H7 (cell line): ENCODE measurements at regions not wholly inside any gene's neighbourhood (a gene's known extent, or its start where the extent isn't known, plus 50 kb on each side); places are given as distances from the start of the nearest gene placed in this dataset.
"Not testable (repeated sequence)": the region's sequence is repeated elsewhere in the genome, so short reads cannot be mapped to it uniquely, and the experiment has no call there.

Experiments
- DNase-seq: peaks from one replicate; pipeline ENCODE4 v3.0.0; 2012
- H3K27me3 ChIP-seq: 2 replicates; pipeline ENCODE4 v1.6.0; 2011; ENCODE audit warnings: mild to moderate bottlenecking, low read length; ENCODE audit not compliant: control insufficient read depth, insufficient read depth
- H3K36me3 ChIP-seq: replicated peaks from 2 replicates; pipeline ENCODE4 v1.5.1; 2011; ENCODE audit warnings: low read length; ENCODE audit not compliant: control insufficient read depth, insufficient read depth
- H3K4me3 ChIP-seq: 2 replicates; pipeline ENCODE4 v1.5.1; 2011; ENCODE audit warnings: low read depth, mild to moderate bottlenecking, control low read depth, low read length, moderate library complexity; ENCODE audit not compliant: insufficient read depth

GRCh38 chr6:119858901-119859300 is 509.3 kb upstream of the MAN1A1 start:
- no peak overlapping the region for H3K4me3 ChIP-seq
- H3K36me3 ChIP-seq = no peaks in the 10 kb centered on the region
- no peaks in the 10 kb centered on the region for H3K27me3 ChIP-seq
- no peak for DNase-seq

GRCh38 chr6:119856136-119856535 is 506.6 kb upstream of the MAN1A1 start:
- Histone ChIP-seq H3K27me3 (no peaks in the 10 kb centered on the region), H3K4me3 (no peak overlapping the region), H3K36me3 (no peaks in the 10 kb centered on the region)
- no peak for DNase-seq

- no peak for DNase-seq
- Histone ChIP-seq H3K36me3 (no peaks in the 10 kb centered on the region), H3K27me3 (no peaks in the 10 kb centered on the region), H3K4me3 (no peak overlapping the region)
These were observed 499.1 kb upstream of the MAN1A1 start for GRCh38 chr6:119848696-119849095.

GRCh38 chr6:119845161-119845560 is 495.6 kb upstream of the MAN1A1 start:
- DNase-seq = no peak
- H3K27me3 ChIP-seq = no peaks in the 10 kb centered on the region
- no peaks in the 10 kb centered on the region for H3K36me3 ChIP-seq
- no peak overlapping the region for H3K4me3 ChIP-seq

GRCh38 chr6:119844387-119844786 is 494.8 kb upstream of the MAN1A1 start:
- no peak for DNase-seq
- Histone ChIP-seq H3K27me3 (no peaks in the 10 kb centered on the region), H3K36me3 (no peaks in the 10 kb centered on the region), H3K4me3 (no peak overlapping the region)

GRCh38 chr6:119842191-119842590 is 492.6 kb upstream of the MAN1A1 start:
- no peak for DNase-seq
- Histone ChIP-seq H3K27me3 (no peaks in the 10 kb centered on the region), H3K4me3 (no peak overlapping the region), H3K36me3 (no peaks in the 10 kb centered on the region)

- DNase-seq = no peak
- H3K36me3 ChIP-seq = no peaks in the 10 kb centered on the region
- no peak overlapping the region for H3K4me3 ChIP-seq
- H3K27me3 ChIP-seq = no peaks in the 10 kb centered on the region
These were observed 488.5 kb upstream of the MAN1A1 start for GRCh38 chr6:119838043-119838442.

- H3K27me3 ChIP-seq = no peaks in the 10 kb centered on the region
- DNase-seq = no peak
- no peaks in the 10 kb centered on the region for H3K36me3 ChIP-seq
- no peak overlapping the region for H3K4me3 ChIP-seq
These were observed 484.9 kb upstream of the MAN1A1 start for GRCh38 chr6:119834418-119834817.

GRCh38 chr6:119832411-119832810 is 482.9 kb upstream of the MAN1A1 start:
- H3K36me3 ChIP-seq = no peaks in the 10 kb centered on the region
- H3K4me3 ChIP-seq = no peak overlapping the region
- DNase-seq = no peak
- H3K27me3 ChIP-seq = no peaks in the 10 kb centered on the region

GRCh38 chr6:119830494-119831295 is 481.1 kb upstream of the MAN1A1 start:
- DNase-seq = no peak
- no peak overlapping the region for H3K4me3 ChIP-seq
- no peaks in the 10 kb centered on the region for H3K27me3 ChIP-seq
- H3K36me3 ChIP-seq = no peaks in the 10 kb centered on the region

GRCh38 chr6:119830069-119830468 is 480.5 kb upstream of the MAN1A1 start:
- H3K27me3 ChIP-seq = no peaks in the 10 kb centered on the region
- no peak overlapping the region for H3K4me3 ChIP-seq
- no peaks in the 10 kb centered on the region for H3K36me3 ChIP-seq
- DNase-seq = no peak

- H3K36me3 ChIP-seq, H3K4me3 ChIP-seq, H3K27me3 ChIP-seq, DNase-seq: not testable (repeated sequence)
These were observed 479.9 kb upstream of the MAN1A1 start for GRCh38 chr6:119829499-119829898.

- no peaks in the 10 kb centered on the region for H3K27me3 ChIP-seq
These were observed 479.4 kb upstream of the MAN1A1 start for GRCh38 chr6:119829006-119829405.

GRCh38 chr6:119821380-119821779 is 471.8 kb upstream of the MAN1A1 start:
- H3K36me3 ChIP-seq = no peaks in the 10 kb centered on the region
- H3K4me3 ChIP-seq = no peak overlapping the region
- DNase-seq = no peak
- H3K27me3 ChIP-seq = no peaks in the 10 kb centered on the region

More at GRCh38 chr6:119829006-119829405, 479.4 kb upstream of the MAN1A1 start:
- Histone ChIP-seq H3K4me3 (no peak overlapping the region), H3K36me3 (no peaks in the 10 kb centered on the region)
- no peak for DNase-seq

- Histone ChIP-seq H3K36me3 (no peaks in the 10 kb centered on the region), H3K27me3 (no peaks in the 10 kb centered on the region), H3K4me3 (no peak overlapping the region)
- no peak for DNase-seq
These were observed 469.3 kb upstream of the MAN1A1 start for GRCh38 chr6:119818876-119819275.
